NT2/D1 (cell line): ENCODE measurements at regions not wholly inside any gene's neighbourhood (a gene's known extent, or its start where the extent isn't known, plus 50 kb on each side); places are given as distances from the start of the nearest gene placed in this dataset.
"Not testable (repeated sequence)": the region's sequence is repeated elsewhere in the genome, so short reads cannot be mapped to it uniquely, and the experiment has no call there.

Source experiments
- DNase-seq: peaks from one replicate; pipeline ENCODE4 v3.0.0-alpha.2; 2011; ENCODE audit warnings: low read depth, low spot score
- H3K27me3 ChIP-seq: 2 replicates; pipeline ENCODE4 v1.6.0; 2011; ENCODE audit warnings: mild to moderate bottlenecking; ENCODE audit not compliant: insufficient read length, insufficient read depth
- H3K36me3 ChIP-seq: 2 replicates; pipeline ENCODE4 v1.6.1; 2011; ENCODE audit warnings: mild to moderate bottlenecking, low read length, mixed read lengths; ENCODE audit not compliant: insufficient read depth, insufficient read length
- H3K4me1 ChIP-seq: 2 replicates; pipeline ENCODE4 v1.5.1; 2011; ENCODE audit not compliant: insufficient read depth, insufficient read length
- H3K4me3 ChIP-seq: 2 replicates; pipeline ENCODE4 v1.5.1; 2011; ENCODE audit warnings: low read depth; ENCODE audit not compliant: insufficient read length
- H3K9ac ChIP-seq: 2 replicates; pipeline ENCODE4 v1.6.0; 2011; ENCODE audit warnings: low read depth; ENCODE audit not compliant: insufficient read length
- H3K9me3 ChIP-seq: 2 replicates; pipeline ENCODE4 v1.5.1; 2011; ENCODE audit warnings: mild to moderate bottlenecking, low read length; ENCODE audit not compliant: insufficient read depth
- SUZ12 ChIP-seq: IDR thresholded peaks from 2 replicates; pipeline ENCODE4 v1.6.1; 2011; ENCODE audit not compliant: insufficient read length, insufficient read depth; ENCODE audit errors: extremely low read depth
- YY1 ChIP-seq: IDR thresholded peaks from 2 replicates; pipeline ENCODE4 v1.6.1; 2011; ENCODE audit not compliant: insufficient read length, insufficient read depth
- ZNF274 ChIP-seq: IDR thresholded peaks from 2 replicates; pipeline ENCODE4 v1.6.1; 2011; ENCODE audit warnings: mild to moderate bottlenecking, low read depth, low read length

GRCh38 chr1:145553795-145554194, 54.0 kb upstream of the GPR89A start:
- H3K9me3 ChIP-seq, DNase-seq, H3K27me3 ChIP-seq, H3K9ac ChIP-seq, H3K4me3 ChIP-seq, H3K4me1 ChIP-seq, H3K36me3 ChIP-seq: not testable (repeated sequence)

GRCh38 chr1:145545055-145545454, 62.7 kb upstream of the GPR89A start:
- H3K4me1 ChIP-seq = no peaks in the 10 kb centered on the region
- no peaks in the 10 kb centered on the region for H3K27me3 ChIP-seq
- no peak for DNase-seq
- no peak for TF ChIP-seq YY1
- no peak for TF ChIP-seq SUZ12
- TF ChIP-seq ZNF274 = no peak
- H3K9ac ChIP-seq = no peak overlapping the region
- H3K9me3 ChIP-seq = no peaks in the 10 kb centered on the region
- no peaks in the 10 kb centered on the region for H3K36me3 ChIP-seq
- no peak overlapping the region for H3K4me3 ChIP-seq

- H3K9me3 ChIP-seq, DNase-seq, H3K4me1 ChIP-seq, H3K9ac ChIP-seq, H3K27me3 ChIP-seq, H3K36me3 ChIP-seq, H3K4me3 ChIP-seq: not testable (repeated sequence)
These were observed 66.1 kb upstream of the GPR89A start for GRCh38 chr1:145541685-145542084.

- not testable (repeated sequence) for H3K27me3 ChIP-seq, H3K4me3 ChIP-seq, H3K9ac ChIP-seq, DNase-seq, H3K9me3 ChIP-seq, H3K36me3 ChIP-seq, H3K4me1 ChIP-seq
These were observed 66.5 kb upstream of the GPR89A start for GRCh38 chr1:145541246-145541645.

- H3K27me3 ChIP-seq, H3K36me3 ChIP-seq, DNase-seq, H3K4me1 ChIP-seq, H3K4me3 ChIP-seq, H3K9me3 ChIP-seq, H3K9ac ChIP-seq: not testable (repeated sequence)
These were observed 69.5 kb upstream of the GPR89A start for GRCh38 chr1:145538118-145538882.

- not testable (repeated sequence) for H3K4me3 ChIP-seq, H3K27me3 ChIP-seq, H3K4me1 ChIP-seq, H3K9ac ChIP-seq, H3K36me3 ChIP-seq, DNase-seq, H3K9me3 ChIP-seq
These were observed 70.8 kb upstream of the GPR89A start for GRCh38 chr1:145537003-145537402.

- H3K9me3 ChIP-seq, H3K27me3 ChIP-seq, H3K4me1 ChIP-seq, H3K9ac ChIP-seq, H3K4me3 ChIP-seq, H3K36me3 ChIP-seq: not testable (repeated sequence)
- DNase-seq = peak; percentile 44
These were observed 72.3 kb upstream of the GPR89A start for GRCh38 chr1:145535461-145535860.

- DNase-seq, H3K4me1 ChIP-seq, H3K36me3 ChIP-seq, H3K9me3 ChIP-seq, H3K27me3 ChIP-seq, H3K9ac ChIP-seq, H3K4me3 ChIP-seq: not testable (repeated sequence)
These were observed 79.7 kb upstream of the GPR89A start for GRCh38 chr1:145528068-145528564.

- DNase-seq, H3K4me3 ChIP-seq, H3K36me3 ChIP-seq, H3K9me3 ChIP-seq, H3K9ac ChIP-seq, H3K27me3 ChIP-seq, H3K4me1 ChIP-seq: not testable (repeated sequence)
These were observed 87.6 kb upstream of the GPR89A start for GRCh38 chr1:145520159-145520558.

GRCh38 chr1:145519302-145519701, 88.5 kb upstream of the GPR89A start:
- H3K27me3 ChIP-seq, H3K9ac ChIP-seq, H3K4me3 ChIP-seq, DNase-seq, H3K9me3 ChIP-seq, H3K36me3 ChIP-seq, H3K4me1 ChIP-seq: not testable (repeated sequence)

- not testable (repeated sequence) for H3K9me3 ChIP-seq, H3K4me1 ChIP-seq, DNase-seq, H3K36me3 ChIP-seq, H3K9ac ChIP-seq, H3K4me3 ChIP-seq, H3K27me3 ChIP-seq
These were observed 87.6 kb upstream of the NBPF20 start for GRCh38 chr1:145513017-145513416.

GRCh38 chr1:145508053-145508452, 82.7 kb upstream of the NBPF20 start:
- not testable (repeated sequence) for H3K9me3 ChIP-seq, H3K9ac ChIP-seq, H3K4me3 ChIP-seq, H3K27me3 ChIP-seq, H3K4me1 ChIP-seq, DNase-seq, H3K36me3 ChIP-seq
